Colonic mucosa (tissue), 4 donors: ENCODE measurements at regions not wholly inside any gene's neighbourhood (a gene's known extent, or its start where the extent isn't known, plus 50 kb on each side); places are given as distances from the start of the nearest gene placed in this dataset.

Experiments used
- DNase-seq: peaks from one replicate; pipeline ENCODE4 v3.0.0-alpha.2; 2020
- H3K27ac ChIP-seq: fragments of 200-600 bp; one replicate; pipeline ENCODE4 v1.8.0; 2021
- H3K27me3 ChIP-seq: fragments of 200-600 bp; one replicate; pipeline ENCODE4 v1.8.0; 2021
- H3K36me3 ChIP-seq: fragments of 200-600 bp; one replicate; pipeline ENCODE4 v1.8.0; 2021
- H3K4me1 ChIP-seq: fragments of 200-600 bp; one replicate; pipeline ENCODE4 v1.8.0; 2021; ENCODE audit warnings: mild to moderate bottlenecking
- H3K4me3 ChIP-seq: fragments of 200-600 bp; one replicate; pipeline ENCODE4 v1.8.0; 2021
- H3K9ac ChIP-seq, 2 donors: one replicate each; pipeline ENCODE4 v1.7.0; 2013; ENCODE audit warnings: control low read depth in 2 of 2, low read depth in 2 of 2, low read length in 2 of 2
- H3K9me3 ChIP-seq: fragments of 200-600 bp; one replicate; pipeline ENCODE4 v1.8.0; 2021
- intact Hi-C: fragments of 100-400 bp; cut with DNase I; formaldehyde crosslinking; loops from one replicate; pipeline ENCODE4 v1.14.1; 2022
- TF ChIP-seq, protein P1 (sequence below): fragments of 200-600 bp; IDR thresholded peaks from one replicate; pipeline ENCODE4 v1.8.0; 2022; ENCODE audit warnings: antibody characterized with exemption, mild to moderate bottlenecking
- donor health status: healthy.
- donor health status: DM: no; HTN: no; CAD: no.
- donor health status: DM: no; HTN: no; CAD: no.

DNA sequence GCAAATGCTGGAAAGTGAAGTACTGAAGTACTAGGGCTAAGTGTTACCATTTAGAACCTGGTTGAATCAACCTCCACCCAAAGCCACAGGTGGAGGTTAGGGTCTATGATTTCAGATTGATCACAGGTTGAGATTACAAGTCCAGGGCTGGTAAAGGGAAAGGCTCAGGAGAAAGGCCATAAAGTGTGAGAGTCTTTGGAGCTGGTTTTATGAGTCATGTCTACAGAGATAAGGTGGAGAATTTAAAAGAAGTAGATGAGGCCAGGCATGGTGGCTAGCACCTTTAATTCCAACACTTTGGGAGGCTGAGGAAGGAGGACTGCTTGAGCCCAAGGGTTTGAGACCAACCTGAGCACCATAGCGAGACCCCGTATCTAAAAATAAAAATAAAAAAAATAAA lies 221.7 kb upstream of the CDH11 start:
- Histone ChIP-seq H3K4me1 (no peaks in the 10 kb centered on the region), H3K27ac (no peak overlapping the region), H3K9me3 (no peaks in the 10 kb centered on the region), H3K4me3 (no peak overlapping the region), H3K27me3 (no peaks in the 10 kb centered on the region), H3K36me3 (no peaks in the 10 kb centered on the region), H3K9ac (no peak overlapping the region)
- no peak for DNase-seq
- TF ChIP-seq, protein P1, sequence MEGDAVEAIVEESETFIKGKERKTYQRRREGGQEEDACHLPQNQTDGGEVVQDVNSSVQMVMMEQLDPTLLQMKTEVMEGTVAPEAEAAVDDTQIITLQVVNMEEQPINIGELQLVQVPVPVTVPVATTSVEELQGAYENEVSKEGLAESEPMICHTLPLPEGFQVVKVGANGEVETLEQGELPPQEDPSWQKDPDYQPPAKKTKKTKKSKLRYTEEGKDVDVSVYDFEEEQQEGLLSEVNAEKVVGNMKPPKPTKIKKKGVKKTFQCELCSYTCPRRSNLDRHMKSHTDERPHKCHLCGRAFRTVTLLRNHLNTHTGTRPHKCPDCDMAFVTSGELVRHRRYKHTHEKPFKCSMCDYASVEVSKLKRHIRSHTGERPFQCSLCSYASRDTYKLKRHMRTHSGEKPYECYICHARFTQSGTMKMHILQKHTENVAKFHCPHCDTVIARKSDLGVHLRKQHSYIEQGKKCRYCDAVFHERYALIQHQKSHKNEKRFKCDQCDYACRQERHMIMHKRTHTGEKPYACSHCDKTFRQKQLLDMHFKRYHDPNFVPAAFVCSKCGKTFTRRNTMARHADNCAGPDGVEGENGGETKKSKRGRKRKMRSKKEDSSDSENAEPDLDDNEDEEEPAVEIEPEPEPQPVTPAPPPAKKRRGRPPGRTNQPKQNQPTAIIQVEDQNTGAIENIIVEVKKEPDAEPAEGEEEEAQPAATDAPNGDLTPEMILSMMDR = no peak
- intact Hi-C loops = no loop called here

- no peaks in the 10 kb centered on the region for H3K27me3 ChIP-seq
- no peaks in the 10 kb centered on the region for H3K4me1 ChIP-seq
- DNase-seq = no peak
- no peaks in the 10 kb centered on the region for H3K36me3 ChIP-seq
- no peaks in the 10 kb centered on the region for H3K9me3 ChIP-seq
- TF ChIP-seq, protein P1 = no peak
- no peak overlapping the region for H3K27ac ChIP-seq
- H3K4me3 ChIP-seq = no peak overlapping the region
- intact Hi-C loops = no loop called here
- no peak overlapping the region for H3K9ac ChIP-seq
These were observed 220.5 kb upstream of the CDH11 start for GRCh38 chr16:65342231-65342866.

DNA sequence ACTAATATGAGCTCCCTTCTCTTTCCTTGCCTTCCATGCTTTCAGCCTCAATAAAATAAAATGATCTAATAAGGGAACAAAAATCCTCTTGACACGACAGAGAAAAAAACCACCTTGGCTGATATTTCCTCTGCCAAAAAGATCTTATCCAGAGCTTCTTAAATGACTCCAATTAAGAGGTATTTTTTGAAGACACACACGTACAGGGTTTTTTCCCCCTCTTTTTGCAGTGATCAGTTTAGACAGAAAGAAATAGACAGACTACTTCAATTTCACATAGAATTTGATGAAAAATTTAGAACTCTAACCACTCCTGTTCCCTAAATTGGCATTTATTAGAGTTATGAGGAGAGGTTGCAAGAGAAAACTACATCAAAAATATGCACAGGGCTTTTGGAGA lies 217.2 kb upstream of the CDH11 start:
- Histone ChIP-seq H3K27ac (no peak overlapping the region), H3K36me3 (no peaks in the 10 kb centered on the region), H3K27me3 (no peaks in the 10 kb centered on the region), H3K4me1 (no peaks in the 10 kb centered on the region), H3K9me3 (no peaks in the 10 kb centered on the region), H3K9ac (no peak overlapping the region), H3K4me3 (no peak overlapping the region)
- TF ChIP-seq, protein P1 = no peak
- intact Hi-C loops = no loop called here
- DNase-seq = no peak

GRCh38 chr16:65336160-65336559 lies 214.3 kb upstream of the CDH11 start:
- Histone ChIP-seq H3K27me3 (no peaks in the 10 kb centered on the region), H3K27ac (no peak overlapping the region), H3K4me3 (no peak overlapping the region), H3K9ac (no peak overlapping the region), H3K9me3 (no peaks in the 10 kb centered on the region), H3K4me1 (no peaks in the 10 kb centered on the region), H3K36me3 (no peaks in the 10 kb centered on the region)
- TF ChIP-seq, protein P1 = no peak
- DNase-seq = no peak
- intact Hi-C loops = no loop called here

DNA sequence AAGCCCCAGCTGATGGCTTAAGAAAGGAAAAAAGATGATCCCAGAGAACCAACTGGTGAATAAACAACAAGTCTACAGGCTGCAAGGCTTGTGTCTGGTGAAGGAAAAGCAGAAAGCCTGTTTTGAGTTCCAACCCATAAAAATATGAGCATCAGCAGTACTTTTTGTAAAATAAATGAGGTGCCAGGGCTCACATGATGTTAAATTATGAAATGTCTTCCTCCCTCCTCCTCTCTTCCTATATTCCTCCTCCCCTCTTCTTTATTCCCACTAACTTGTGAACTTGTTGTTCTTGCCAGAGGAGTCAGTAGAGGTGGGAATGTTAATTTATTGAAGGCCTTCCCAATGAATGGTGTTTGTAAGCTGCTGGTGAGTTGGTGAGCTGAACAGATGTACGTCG lies 212.2 kb upstream of the CDH11 start:
- Histone ChIP-seq H3K4me1 (no peaks in the 10 kb centered on the region), H3K27me3 (no peaks in the 10 kb centered on the region), H3K36me3 (no peaks in the 10 kb centered on the region), H3K27ac (no peak overlapping the region), H3K9ac (no peak overlapping the region), H3K4me3 (no peak overlapping the region), H3K9me3 (no peaks in the 10 kb centered on the region)
- no peak for DNase-seq
- intact Hi-C loops = no loop called here
- TF ChIP-seq, protein P1 = no peak
